RPMI7951 (cell line): ENCODE measurements at regions not wholly inside any gene's neighbourhood (a gene's known extent, or its start where the extent isn't known, plus 50 kb on each side); places are given as distances from the start of the nearest gene placed in this dataset.

Source experiments
- DNase-seq: peaks from one replicate; pipeline ENCODE4 v3.0.0-alpha.2; 2012; ENCODE audit warnings: low read depth

DNA sequence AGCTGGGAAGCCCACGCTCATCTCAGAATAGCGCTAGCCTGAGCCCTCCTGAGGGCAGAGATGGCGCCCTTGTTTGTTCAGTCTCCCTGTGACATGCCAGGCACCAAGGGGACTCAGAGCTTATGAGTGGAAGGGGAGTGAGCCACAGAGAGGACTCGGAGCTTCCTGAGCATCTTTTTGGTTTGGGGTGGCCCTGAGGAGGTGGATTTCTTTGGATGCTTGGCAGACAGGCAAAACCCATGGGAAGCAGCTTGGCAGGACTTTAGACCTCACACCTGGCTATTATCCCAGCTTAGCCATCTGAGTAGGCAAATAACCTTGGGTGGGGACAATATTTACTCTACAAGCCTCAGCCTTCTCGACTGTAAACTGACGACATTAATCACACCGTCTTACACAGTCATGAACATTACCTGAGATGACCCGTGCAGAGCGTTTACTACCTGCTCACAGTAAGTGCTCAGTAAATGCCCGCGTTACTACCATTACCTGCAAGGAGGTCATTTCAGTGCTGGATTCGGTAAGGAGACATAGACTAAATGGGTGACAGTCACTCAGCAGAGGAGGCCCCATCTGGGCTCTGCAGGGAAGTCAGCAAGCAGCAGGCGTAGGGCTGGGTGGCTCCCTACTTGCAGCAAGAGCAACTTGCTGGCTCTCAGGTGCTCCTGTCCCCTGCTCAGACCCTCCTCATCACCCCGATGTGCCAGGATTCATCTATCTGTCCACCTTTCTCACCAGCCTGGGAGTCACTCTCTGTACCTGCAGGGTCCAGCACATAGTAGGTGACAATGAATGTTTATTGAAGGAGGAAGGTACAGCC lies 54.9 kb downstream of the KLHDC7A start:
- no peak for DNase-seq

DNA sequence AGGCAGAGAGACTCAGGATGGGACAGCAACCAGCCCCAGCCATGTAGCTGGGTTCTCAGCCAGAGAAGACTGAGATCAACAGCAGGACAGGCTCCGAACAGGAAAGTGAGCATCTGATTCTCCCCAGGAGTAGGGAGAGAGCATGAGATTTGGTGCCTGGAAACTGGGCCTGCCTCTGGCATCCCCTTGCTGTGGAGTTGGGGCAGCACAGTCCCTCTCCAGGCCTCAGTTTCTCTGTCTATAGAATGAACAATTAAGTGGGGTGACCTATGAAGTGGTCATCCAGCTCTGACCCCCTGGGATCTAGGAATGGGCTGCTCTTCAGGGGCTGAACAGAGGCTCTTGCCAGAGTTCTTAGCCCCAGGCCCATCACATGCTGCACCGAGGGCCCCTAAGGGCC lies 55.6 kb downstream of the KLHDC7A start:
- DNase-seq = no peak

DNA sequence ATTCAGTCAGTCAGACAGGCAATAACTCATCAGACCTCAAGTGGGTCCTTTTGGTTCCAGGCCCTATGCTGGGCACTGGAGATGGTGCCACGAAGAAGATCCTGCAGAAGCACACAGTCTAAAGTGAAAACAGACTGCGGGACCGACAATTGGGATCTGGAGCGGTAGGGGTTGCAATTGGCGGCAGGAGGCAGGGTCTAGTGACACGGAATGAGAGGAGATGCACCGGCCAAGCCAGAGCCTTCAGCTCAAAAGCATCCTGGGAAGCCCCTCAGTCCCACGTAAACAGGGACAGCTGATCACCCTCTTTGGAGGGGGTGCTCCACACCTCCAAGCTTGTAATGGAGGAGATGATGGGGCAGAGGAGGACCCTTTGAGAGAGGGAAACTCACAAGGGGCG lies 56.2 kb downstream of the KLHDC7A start:
- DNase-seq = no peak

DNA sequence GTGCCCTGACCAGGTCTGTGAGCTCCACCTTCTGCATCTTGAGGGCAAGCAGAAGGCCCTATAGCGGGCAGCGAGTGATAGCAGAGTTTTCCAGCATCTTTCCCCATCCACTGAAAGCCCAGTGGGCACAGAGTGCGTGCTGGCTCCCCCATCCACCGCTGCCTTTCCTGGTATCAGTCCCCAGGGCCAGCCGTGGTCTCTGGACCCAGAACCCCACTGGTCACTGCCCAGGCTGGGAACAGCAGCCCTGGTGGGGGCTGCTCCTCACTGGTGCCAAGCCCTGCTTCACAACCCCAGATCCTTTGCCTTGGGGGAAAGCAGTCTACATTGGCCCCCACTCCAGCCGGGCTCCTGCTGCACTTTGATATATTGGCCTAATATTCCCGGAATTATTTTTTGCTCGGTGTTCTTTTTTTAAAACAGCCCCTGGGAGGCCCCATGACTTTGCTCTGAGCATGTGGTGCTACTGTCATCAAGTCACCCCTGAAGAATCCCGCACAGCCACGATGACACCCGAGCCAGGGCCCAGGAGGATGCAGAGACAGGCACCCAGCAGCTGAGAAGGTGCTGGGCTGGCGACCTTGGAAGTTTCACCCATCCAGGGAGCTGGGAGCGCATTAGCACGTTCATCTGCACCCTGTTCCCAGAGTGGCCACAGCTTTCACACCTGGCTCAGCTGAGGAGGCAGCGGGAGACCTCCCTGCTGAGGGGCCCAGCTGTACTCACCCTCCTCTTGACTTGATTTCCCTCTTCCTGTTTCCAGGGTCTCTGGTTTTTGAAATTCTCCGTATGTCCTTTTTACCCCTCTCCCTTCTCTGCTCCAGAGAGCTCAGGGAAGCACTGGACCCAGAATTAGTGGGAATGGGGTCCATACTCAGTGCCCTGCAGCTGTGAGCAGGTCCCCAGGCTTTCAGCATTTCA lies 56.9 kb downstream of the KLHDC7A start:
- no peak for DNase-seq

DNA sequence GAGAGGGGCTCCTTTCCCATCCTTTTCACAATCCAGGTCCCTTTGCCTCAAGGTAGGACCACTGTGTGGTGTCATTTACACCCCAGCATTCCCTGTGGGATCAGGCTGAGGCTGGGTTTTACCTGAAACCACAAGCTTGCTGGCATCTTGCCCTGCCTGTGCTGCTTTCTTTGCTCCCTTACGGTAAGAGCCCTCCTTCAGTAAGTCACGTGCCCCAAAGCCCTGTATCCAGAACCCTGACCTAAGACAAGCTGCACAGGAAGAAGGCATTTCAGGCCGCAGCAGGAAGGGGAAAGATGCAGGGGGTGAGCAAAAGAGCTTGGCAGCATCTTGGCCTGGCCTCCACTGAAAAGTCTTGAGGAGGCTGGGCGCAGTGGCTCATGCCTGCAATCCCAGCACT lies 58.4 kb downstream of the KLHDC7A start:
- no peak for DNase-seq

DNA sequence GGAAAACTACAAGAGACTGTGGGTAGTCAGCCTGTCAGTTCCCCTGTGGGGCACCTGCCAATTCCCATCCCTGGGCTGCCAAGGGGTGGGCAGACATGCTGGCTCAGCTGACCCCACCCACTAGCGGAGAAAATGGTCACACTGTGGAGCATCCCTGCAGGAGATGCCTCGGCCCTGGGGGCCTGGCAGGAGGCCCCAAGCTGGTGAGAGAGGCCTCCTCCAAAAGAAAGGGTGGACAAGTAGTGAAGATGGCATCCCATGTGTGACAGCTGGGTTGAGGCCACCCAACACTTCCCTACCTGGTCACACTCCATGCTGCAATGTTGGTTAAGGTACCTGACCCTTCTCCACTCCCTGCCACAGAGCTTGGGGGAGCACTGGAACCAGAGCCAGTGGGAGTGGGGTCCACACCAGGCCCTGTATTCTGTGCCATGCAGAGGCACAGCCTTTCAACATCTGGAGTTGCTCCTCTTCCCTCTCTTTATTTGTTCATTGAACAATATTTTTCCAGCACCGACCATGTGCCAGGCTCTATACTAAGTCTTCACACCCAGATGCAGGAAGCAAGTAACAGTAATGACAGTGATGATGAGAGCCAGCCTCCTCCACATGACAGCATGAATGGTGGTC lies 59.5 kb downstream of the KLHDC7A start:
- no peak for DNase-seq

DNA sequence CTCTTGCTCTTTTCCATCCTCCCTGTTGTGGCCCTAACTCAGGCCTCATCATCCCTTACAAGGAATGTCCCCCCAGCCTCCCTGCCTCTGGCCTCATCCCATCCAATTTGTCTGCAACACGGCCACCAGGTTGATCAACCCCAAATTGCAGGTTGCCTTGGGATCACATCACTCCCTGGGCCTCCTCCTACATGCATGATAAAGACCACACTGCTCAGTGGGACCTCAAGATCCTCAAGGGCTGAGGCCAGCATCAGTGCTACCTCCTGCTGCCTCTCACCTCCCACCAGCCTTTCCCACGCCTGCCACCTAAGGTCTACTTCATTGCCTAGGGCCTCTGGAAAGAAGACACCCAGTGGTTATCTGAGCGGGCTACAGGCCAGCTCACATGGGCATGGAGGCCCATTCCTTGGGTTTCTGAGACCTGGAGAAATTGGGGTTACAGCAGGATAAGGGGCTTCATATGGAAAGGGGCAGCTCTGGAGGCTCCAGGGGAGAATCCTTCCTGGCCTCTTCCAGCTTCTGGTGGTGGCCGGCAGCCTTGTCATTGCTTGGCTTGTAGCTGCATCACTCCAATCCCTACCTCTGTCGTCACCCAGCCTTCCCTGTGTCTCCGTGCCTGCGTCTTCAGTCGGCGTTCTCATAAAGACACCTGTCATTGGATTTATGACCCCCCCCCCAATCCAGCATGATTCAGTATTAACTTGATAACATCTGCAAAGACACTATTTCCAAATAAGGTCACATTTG lies 60.5 kb downstream of the KLHDC7A start:
- no peak for DNase-seq

DNA sequence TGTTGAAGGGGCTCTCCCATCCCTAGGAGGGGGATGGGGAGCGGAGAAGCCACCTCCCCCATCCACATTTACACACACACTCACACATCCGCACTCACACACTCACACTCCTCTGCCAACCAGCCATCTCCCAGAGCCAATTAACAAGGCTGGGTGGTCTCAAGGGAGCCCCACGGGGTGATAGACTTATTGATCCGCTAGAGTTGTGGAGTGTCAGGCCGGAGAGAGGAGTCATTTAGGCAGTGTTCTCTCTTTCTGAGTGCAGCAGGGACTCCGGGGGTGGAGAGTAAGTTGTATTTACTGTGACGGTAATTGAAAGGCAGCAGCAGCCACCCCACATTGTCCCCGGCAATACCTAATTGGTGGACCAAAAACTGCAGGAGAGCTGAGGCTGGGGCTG lies 61.6 kb downstream of the KLHDC7A start:
- DNase-seq = no peak

DNA sequence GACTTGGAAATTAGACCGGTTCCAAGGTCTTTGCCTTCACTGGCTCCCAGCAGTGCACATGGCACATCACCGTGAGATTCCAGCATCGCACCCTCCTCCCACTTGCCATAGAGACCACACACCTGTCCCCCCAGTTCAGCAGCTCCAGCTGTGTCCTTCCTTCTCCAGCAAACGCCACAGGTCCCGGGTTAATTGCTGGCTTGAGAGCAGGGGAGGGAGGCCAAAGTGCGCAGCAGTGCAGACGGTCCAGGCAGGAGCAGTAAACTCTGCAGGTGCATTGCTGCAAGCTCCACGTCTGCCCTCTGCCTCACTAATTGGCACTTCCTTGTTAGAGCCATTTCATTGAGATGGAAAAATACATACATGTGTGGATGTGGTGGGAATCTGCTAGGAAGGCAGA lies 65.3 kb downstream of the KLHDC7A start:
- DNase-seq = no peak

DNA sequence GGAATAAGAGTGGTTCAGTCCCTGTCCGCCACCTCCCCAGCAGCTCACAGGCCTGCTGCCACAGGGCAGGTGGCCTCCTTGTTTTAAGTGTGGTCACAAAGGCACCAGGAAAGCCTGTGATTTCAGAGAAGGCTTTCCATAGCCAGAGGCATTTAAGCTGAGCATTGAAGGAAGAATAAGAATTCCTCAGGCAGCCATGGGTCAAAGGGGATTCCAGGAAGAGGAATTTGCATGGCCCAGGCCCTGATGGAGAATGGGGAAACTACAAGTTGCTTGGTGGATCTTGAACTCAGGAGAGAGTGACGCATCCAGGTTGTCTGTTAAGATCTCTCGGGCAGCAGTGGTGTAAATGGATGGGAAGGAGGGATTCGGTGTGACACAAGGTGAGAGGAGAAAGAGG lies 66.7 kb downstream of the KLHDC7A start:
- no peak for DNase-seq

DNA sequence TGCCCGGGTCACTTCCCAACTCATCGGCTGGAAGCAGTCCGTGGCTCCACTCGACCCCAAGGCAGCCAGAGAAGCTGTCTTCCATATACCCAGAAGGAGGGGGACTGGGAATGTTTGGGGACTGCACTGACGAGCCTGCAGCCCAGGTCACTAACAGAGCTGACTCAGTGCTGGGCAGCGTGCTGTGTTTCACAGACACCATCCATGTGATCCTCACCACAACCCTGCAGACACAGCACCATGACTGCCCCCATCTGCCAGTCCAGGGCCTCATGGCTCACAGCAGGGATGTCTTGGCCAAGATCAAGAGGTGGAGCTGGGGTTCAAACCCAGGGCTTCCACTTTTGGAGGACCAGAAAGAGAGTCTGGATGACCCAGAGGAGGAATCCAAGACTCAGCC lies 67.9 kb downstream of the KLHDC7A start:
- DNase-seq = no peak

DNA sequence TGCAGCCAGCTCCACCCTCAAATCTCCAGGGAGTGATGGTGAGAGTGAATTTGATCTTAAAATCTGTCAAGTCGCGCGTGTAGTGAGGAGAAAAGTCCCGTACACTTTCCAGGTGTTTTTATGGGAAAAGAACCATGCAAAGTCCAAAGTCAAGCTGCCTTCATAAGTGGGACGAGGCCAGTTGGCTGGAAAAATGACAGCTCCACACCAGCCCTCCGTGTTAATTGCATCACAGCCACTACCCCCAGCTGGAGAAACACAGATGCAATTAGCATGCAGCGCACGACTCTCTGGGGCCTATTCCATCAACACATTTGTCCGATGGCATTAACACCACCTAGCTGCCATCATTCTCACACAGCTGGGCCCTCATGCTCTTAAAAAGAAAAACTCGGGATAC lies 68.4 kb downstream of the KLHDC7A start:
- no peak for DNase-seq

DNA sequence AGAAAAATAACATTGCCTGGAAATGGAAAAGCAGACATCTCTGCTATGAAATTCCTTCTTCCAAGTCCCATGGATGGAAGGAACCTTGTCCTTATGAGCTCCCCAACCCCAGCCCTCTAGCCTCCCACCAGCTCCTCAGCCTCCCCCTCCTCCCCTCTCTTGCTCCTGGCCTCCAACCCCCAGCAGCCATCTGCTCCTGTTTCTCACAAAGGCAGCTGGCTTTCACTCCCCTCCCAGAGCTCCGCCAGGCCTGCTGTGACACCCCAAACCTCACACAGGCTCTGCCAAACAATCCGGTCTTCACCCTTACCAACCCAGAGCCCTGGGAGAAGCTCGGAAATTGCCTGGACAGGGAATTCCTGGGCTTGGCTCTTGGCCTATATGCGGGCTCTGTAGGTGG lies 69.2 kb downstream of the KLHDC7A start:
- DNase-seq = no peak

DNA sequence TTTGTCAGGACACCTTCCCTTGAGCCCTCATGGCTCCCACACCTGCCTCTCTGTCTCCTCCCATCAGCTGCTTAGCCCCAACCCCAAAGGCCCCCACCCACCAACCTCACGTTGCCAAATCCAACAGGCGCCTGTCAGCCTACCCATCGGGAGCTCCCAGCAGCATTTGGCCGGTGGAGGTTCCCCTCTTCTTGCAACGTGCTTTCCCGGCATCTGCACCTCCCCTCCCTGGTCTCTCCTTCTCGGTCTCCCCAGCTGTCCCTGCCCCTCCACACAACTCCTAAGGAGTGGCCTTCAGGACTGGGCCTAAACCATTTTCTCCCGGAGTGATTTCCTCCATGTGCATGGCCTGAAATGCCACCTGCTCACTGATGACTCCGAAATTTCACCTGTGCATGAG lies 71.9 kb downstream of the KLHDC7A start:
- no peak for DNase-seq

DNA sequence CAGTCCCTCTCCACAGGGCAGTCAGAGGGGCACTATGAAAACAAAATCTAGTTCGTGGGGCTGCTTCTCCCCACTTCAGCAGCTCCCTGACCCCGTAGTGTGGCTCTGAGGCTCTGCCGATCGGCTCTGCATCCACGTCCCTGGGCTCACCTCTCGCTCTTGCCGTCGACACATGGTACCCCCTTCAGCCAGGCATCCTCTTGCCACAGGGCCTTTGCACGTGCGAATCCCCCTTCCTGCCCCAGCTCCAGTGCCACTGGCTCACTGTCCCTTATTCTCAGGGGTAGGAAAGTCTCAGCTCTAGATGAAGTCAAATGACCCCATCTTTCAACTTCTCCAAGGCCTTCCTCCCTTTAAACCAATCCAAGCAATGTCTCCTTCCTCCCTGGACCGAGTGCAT lies 72.7 kb downstream of the KLHDC7A start:
- DNase-seq = no peak

DNA sequence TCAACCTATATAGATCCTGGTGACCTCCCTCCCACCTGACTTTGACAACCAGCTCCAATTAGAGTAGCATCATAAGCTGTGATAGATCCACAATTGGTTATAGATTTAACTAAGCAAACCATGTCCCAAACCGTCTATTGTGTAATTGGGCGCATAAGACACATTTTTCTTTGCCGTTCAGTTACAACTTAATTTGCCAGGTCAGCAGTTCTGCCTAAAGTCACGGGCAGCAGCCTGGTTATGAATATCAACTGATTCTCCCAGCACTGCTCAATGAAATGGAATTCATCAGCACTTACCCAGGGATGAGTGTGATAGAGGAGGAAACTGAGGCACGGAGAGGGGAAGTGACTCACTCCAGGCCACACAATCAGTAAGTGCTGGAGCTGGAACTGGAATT lies 73.4 kb downstream of the KLHDC7A start:
- DNase-seq = no peak

DNA sequence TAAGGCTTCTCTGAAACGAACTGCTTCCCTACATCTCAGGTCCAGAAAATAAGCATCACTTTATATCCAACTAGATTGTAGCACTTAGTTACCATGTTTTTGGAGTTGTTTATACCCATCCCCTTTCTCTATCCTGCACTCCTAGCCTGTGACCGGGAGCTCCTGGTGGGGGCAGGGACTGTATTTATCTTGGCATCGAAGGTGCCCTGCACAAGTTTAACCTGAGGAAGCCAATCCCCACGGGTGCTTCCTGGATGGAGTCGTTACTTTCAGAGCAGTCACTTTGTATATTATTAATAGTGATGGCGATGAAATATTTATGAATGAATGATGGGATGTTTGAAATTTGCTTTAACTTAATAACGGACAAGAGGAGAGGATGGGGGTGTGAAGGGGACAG lies 73.9 kb downstream of the KLHDC7A start:
- DNase-seq = no peak

DNA sequence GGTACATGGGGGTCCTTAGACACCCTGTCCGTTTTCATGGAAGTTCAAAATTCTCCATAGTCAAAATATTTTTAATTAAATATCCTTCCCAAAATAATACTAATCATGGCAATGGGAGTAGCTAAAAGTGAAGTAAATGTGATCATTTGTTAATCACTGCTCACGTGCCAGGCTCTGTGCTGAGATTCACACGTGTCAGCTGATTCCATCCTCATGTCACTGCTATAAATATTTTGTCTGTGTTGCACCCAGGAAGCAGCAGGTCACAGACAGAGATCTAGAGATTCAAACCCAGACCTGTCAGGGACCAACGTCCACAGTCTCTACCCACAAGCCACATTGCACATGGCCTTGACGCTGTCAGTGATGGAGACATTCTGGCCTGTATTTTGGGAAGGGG lies 74.3 kb downstream of the KLHDC7A start:
- no peak for DNase-seq

DNA sequence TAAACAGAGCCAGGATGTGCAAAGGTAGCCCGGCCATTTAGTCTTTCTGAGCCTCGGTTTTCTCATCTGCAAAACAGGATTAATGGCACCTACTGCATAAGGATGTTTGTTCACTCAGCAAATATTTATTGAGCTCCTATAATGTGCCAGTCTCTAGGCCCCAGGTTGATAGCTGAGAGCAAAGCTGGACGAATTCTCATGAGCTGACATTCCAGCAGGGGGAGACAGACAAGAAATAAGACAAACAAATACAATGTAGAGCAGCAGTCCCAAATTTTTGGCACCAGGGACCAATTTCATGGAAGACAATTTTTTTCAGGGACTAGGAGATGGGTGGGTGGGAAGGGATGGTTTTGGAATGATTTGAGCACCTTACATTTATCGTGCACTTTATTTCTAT lies 74.3 kb upstream of the PAX7 start:
- peak; percentile 25 for DNase-seq

DNA sequence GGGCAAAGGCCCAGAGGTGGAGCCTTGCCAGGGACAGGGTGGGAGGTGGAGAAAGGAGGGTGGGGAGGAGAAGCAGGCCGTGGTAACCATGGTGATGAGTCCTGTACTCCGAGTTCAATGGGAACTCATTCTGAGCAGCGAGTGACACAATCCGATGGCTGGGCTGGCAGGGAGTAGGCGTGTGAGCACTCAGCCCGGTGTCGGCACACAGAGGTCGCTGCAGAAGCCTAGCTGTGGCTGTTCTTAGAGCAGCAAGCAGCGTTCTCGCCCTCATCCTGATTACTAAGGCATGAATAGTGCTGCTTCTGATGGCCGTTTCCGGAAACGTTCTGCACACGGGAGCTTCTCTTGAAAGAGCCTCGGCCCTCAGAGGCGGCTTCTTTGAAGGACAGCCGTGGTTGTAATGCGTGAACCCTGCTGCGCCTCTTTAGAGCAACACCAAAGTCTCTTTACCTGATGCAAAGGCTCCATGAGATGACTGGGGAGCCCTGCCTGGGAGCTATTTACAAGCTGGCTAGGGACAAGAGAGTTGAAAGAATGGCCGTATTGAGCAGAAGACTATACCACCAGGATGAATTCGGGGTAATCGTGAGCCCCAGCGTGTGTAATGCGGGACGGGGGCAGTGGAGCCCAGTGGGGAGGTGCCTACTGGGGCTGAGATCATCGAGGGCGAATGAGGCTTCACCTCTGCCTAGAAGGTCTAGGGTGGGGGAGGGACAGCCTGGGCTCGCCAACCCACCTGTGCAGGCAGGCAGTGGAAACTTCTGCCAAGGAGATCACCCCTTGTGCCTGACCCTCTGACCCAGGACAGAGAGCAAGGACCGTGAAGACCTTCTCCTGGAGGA lies 72.8 kb upstream of the PAX7 start:
- DNase-seq = peak; percentile 5

DNA sequence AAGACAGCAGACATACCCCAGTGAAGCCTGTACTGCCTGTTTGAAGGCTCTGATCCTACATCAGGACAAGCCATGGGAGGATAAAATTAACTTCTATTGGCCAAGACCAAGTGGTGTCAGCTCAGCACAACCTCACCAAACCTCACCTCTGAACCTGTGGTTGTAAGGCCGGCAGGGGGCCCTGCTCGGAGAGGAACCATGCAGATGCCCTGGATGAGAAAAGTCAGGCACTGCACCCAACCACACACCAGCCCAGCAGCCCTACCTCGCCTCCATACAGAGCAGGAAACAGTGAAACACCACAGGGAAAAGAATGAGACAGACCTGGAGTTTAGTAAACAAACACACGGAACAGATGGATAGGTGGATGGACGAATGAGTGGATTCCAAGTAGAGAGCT lies 70.0 kb upstream of the PAX7 start:
- DNase-seq = no peak
